ENCODE measurements at regions not wholly inside any gene's neighbourhood (a gene's known extent, or its start where the extent isn't known, plus 50 kb on each side); places are given as distances from the start of the nearest gene placed in this dataset.

DNA sequence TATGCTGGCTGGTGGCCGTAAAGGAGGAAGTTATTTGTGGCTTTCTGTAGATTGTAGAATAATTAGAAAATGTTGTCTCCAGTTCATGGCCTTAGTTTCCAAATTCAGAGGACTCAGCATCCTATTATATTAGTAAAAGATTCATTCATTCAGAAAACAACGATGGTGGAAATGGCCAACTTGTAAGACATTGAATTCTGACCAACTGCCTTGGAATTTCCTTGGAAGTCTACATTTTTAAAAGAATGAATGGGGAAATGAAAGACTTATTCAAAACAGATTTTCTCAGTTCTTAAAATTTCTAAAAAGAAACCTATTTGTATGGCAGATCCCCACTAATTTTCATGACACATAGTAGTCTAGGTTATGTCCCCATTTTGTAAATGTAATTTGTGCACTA is 561.5 kb downstream of the ANKRD50 start:
- Histone ChIP-seq H3K79me2 (replicated peaks; ENCODE audit: insufficient read depth, low read length) (no peaks in the 10 kb centered on the region), H4K20me1 (ENCODE audit: insufficient read depth) (no peaks in the 10 kb centered on the region), H3K27me3 (ENCODE audit: insufficient read depth, low read depth, low read length) (no peaks in the 10 kb centered on the region), H3K4me2 (ENCODE audit: low read length) (no peak overlapping the region), H2AFZ (ENCODE audit: low read depth, low read length) (no peak overlapping the region), H3K4me3 (ENCODE audit: low read length) (no peak overlapping the region), H3K9me3 (ENCODE audit: low read length) (no peaks in the 10 kb centered on the region), H3F3A (ENCODE audit: insufficient read depth, low read length, poor library complexity, severe bottlenecking) (no peaks in the 10 kb centered on the region), H3K27ac (ENCODE audit: low read length) (no peak overlapping the region), H3K9me2 (ENCODE audit: insufficient read depth, low read length) (no peaks in the 10 kb centered on the region), H3K36me3 (ENCODE audit: insufficient read depth, low read length) (no peaks in the 10 kb centered on the region), H3K9ac (ENCODE audit: low read length) (no peak overlapping the region)
- TF ChIP-seq POLR2AphosphoS5 (IDR thresholded peaks at IDR 0.05), result no peak
- TF ChIP-seq TAF1 (IDR thresholded peaks at IDR 0.05; ENCODE audit: low read depth), result no peak
- TF ChIP-seq, protein P1, sequence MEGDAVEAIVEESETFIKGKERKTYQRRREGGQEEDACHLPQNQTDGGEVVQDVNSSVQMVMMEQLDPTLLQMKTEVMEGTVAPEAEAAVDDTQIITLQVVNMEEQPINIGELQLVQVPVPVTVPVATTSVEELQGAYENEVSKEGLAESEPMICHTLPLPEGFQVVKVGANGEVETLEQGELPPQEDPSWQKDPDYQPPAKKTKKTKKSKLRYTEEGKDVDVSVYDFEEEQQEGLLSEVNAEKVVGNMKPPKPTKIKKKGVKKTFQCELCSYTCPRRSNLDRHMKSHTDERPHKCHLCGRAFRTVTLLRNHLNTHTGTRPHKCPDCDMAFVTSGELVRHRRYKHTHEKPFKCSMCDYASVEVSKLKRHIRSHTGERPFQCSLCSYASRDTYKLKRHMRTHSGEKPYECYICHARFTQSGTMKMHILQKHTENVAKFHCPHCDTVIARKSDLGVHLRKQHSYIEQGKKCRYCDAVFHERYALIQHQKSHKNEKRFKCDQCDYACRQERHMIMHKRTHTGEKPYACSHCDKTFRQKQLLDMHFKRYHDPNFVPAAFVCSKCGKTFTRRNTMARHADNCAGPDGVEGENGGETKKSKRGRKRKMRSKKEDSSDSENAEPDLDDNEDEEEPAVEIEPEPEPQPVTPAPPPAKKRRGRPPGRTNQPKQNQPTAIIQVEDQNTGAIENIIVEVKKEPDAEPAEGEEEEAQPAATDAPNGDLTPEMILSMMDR (IDR thresholded peaks at IDR 0.05; ENCODE audit: poor library complexity, severe bottlenecking), result no peak
- no peak for TF ChIP-seq RAD21 (conservative IDR thresholded peaks at IDR 0.05)
- TF ChIP-seq EP300 (conservative IDR thresholded peaks at IDR 0.05; ENCODE audit: poor library complexity, severe bottlenecking), result no peak

DNA sequence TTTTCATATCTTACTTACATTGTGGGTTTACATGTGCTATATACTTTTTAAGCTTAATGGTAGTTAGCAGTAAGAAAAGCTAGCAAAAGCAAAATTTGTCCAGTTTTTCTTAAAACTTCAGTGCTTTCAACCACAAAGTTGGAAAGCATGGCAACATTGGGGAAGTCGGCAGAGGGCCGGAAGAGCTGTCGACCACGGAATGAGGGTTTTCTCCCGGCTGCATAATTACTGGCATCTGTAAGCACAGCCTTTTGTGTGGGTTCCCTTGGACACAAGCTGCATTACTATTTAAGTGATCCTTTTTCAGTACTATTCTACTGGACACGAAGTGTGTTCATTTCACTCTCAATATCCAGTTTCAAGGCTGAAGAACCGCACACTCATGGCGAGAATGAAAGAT is 560.4 kb downstream of the ANKRD50 start:
- H3K79me2 ChIP-seq (replicated peaks; ENCODE audit: insufficient read depth, low read length), result no peaks in the 10 kb centered on the region
- no peaks in the 10 kb centered on the region for H3F3A ChIP-seq (ENCODE audit: insufficient read depth, low read length, poor library complexity, severe bottlenecking)
- no peaks in the 10 kb centered on the region for H3K9me2 ChIP-seq (ENCODE audit: insufficient read depth, low read length)
- H3K36me3 ChIP-seq (ENCODE audit: insufficient read depth, low read length), result no peaks in the 10 kb centered on the region
- no peaks in the 10 kb centered on the region for H3K27me3 ChIP-seq (ENCODE audit: insufficient read depth, low read depth, low read length)
- no peak for TF ChIP-seq EP300 (conservative IDR thresholded peaks at IDR 0.05; ENCODE audit: poor library complexity, severe bottlenecking)
- TF ChIP-seq EZH2 (IDR thresholded peaks at IDR 0.05; ENCODE audit: borderline replicate concordance, insufficient read depth, low read length, poor library complexity, severe bottlenecking), result no peak
- no peak for TF ChIP-seq TAF1 (IDR thresholded peaks at IDR 0.05; ENCODE audit: low read depth)
- TF ChIP-seq SMC3 (conservative IDR thresholded peaks at IDR 0.05; ENCODE audit: poor library complexity), result no peak
- no peak for TF ChIP-seq RAD21 (conservative IDR thresholded peaks at IDR 0.05)
- TF ChIP-seq POLR2AphosphoS5 (IDR thresholded peaks at IDR 0.05), result no peak
- TF ChIP-seq MXI1 (conservative IDR thresholded peaks at IDR 0.05; ENCODE audit: poor library complexity, severe bottlenecking), result no peak
- TF ChIP-seq, protein P1 (IDR thresholded peaks at IDR 0.05; ENCODE audit: poor library complexity, severe bottlenecking), result no peak
- H4K20me1 ChIP-seq (ENCODE audit: insufficient read depth), result no peaks in the 10 kb centered on the region
- H3K4me2 ChIP-seq (ENCODE audit: low read length), result no peak overlapping the region
- no peak overlapping the region for H3K27ac ChIP-seq (ENCODE audit: low read length)
- no peak overlapping the region for H2AFZ ChIP-seq (ENCODE audit: low read depth, low read length)
- H3K9ac ChIP-seq (ENCODE audit: low read length), result no peak overlapping the region
- H3K4me3 ChIP-seq (ENCODE audit: low read length), result no peak overlapping the region
- H3K9me3 ChIP-seq (ENCODE audit: low read length), result no peaks in the 10 kb centered on the region

DNA sequence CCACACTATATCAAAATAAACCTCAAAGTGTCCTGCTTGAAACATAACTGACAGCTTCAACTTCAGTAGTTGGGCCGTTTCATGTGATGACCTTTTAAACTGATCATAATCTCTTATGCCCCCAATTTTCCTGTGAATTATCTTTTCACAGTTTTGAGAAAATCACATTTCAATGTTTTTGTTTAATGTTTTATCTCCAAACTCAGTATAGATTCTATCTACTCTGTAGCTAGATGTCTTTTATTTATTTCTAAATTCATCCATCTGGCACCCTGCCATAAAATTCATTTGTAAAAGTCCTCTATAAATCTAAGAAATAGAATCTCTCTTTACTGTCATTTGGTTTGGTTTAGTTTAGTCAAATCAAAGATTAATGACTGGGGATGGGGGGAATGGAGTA is 557.3 kb downstream of the ANKRD50 start:
- Histone ChIP-seq H3K9ac (ENCODE audit: low read length) (no peak overlapping the region), H3K9me3 (ENCODE audit: low read length) (no peaks in the 10 kb centered on the region)
- TF ChIP-seq, protein P2, sequence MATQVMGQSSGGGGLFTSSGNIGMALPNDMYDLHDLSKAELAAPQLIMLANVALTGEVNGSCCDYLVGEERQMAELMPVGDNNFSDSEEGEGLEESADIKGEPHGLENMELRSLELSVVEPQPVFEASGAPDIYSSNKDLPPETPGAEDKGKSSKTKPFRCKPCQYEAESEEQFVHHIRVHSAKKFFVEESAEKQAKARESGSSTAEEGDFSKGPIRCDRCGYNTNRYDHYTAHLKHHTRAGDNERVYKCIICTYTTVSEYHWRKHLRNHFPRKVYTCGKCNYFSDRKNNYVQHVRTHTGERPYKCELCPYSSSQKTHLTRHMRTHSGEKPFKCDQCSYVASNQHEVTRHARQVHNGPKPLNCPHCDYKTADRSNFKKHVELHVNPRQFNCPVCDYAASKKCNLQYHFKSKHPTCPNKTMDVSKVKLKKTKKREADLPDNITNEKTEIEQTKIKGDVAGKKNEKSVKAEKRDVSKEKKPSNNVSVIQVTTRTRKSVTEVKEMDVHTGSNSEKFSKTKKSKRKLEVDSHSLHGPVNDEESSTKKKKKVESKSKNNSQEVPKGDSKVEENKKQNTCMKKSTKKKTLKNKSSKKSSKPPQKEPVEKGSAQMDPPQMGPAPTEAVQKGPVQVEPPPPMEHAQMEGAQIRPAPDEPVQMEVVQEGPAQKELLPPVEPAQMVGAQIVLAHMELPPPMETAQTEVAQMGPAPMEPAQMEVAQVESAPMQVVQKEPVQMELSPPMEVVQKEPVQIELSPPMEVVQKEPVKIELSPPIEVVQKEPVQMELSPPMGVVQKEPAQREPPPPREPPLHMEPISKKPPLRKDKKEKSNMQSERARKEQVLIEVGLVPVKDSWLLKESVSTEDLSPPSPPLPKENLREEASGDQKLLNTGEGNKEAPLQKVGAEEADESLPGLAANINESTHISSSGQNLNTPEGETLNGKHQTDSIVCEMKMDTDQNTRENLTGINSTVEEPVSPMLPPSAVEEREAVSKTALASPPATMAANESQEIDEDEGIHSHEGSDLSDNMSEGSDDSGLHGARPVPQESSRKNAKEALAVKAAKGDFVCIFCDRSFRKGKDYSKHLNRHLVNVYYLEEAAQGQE (IDR thresholded peaks at IDR 0.05; ENCODE audit: borderline replicate concordance), result no peak
- no peak for TF ChIP-seq TAF1 (IDR thresholded peaks at IDR 0.05; ENCODE audit: low read depth)
- no peak for TF ChIP-seq MXI1 (conservative IDR thresholded peaks at IDR 0.05; ENCODE audit: poor library complexity, severe bottlenecking)
- no peak for TF ChIP-seq POLR2AphosphoS5 (IDR thresholded peaks at IDR 0.05)
- no peak for TF ChIP-seq RAD21 (conservative IDR thresholded peaks at IDR 0.05)
- no peak for TF ChIP-seq EZH2 (IDR thresholded peaks at IDR 0.05; ENCODE audit: borderline replicate concordance, insufficient read depth, low read length, poor library complexity, severe bottlenecking)
- TF ChIP-seq SMC3 (conservative IDR thresholded peaks at IDR 0.05; ENCODE audit: poor library complexity), result no peak
- TF ChIP-seq, protein P1 (IDR thresholded peaks at IDR 0.05; ENCODE audit: poor library complexity, severe bottlenecking), result no peak
- TF ChIP-seq EP300 (conservative IDR thresholded peaks at IDR 0.05; ENCODE audit: poor library complexity, severe bottlenecking), result no peak

More for the DNA sequence above, 557.3 kb downstream of the ANKRD50 start:
- Histone ChIP-seq H3K27ac (ENCODE audit: low read length) (no peak overlapping the region), H2AFZ (ENCODE audit: low read depth, low read length) (no peak overlapping the region), H4K20me1 (ENCODE audit: insufficient read depth) (no peaks in the 10 kb centered on the region), H3K4me2 (ENCODE audit: low read length) (no peak overlapping the region), H3K9me2 (ENCODE audit: insufficient read depth, low read length) (no peaks in the 10 kb centered on the region), H3K4me3 (ENCODE audit: low read length) (no peak overlapping the region), H3F3A (ENCODE audit: insufficient read depth, low read length, poor library complexity, severe bottlenecking) (no peaks in the 10 kb centered on the region), H3K27me3 (ENCODE audit: insufficient read depth, low read depth, low read length) (no peaks in the 10 kb centered on the region), H3K36me3 (ENCODE audit: insufficient read depth, low read length) (no peaks in the 10 kb centered on the region), H3K79me2 (replicated peaks; ENCODE audit: insufficient read depth, low read length) (no peaks in the 10 kb centered on the region)

Measured in neural cell (in vitro differentiated cells).